Liver (tissue), 3 donors: ENCODE measurements at regions not wholly inside any gene's neighbourhood (a gene's known extent, or its start where the extent isn't known, plus 50 kb on each side); places are given as distances from the start of the nearest gene placed in this dataset.

Experiments used
- CTCF ChIP-seq: fragments of 150-350 bp; IDR thresholded peaks from 2 replicates; pipeline ENCODE4 v1.5.1; 2017; ENCODE audit warnings: improper control_type of control experiment, low read depth, low read length; ENCODE audit not compliant: missing input control
- GABPA ChIP-seq, 2 donors: IDR thresholded peaks in 1 of 2; conservative IDR thresholded peaks in 1 of 2; 2 replicates each; pipeline ENCODE4 v1.6.1; 2016; ENCODE audit warnings: antibody characterized with exemption in 2 of 2, mild to moderate bottlenecking in 1 of 2, moderate library complexity in 1 of 2
- HNF4A ChIP-seq, 2 donors: conservative IDR thresholded peaks; 2 replicates each; pipeline ENCODE4 v1.6.1; 2016; ENCODE audit warnings: antibody characterized with exemption in 2 of 2, mild to moderate bottlenecking in 2 of 2
- JUND ChIP-seq, 2 donors: IDR thresholded peaks; 2 replicates each; pipeline ENCODE4 v1.6.1; 2016; ENCODE audit warnings: antibody characterized with exemption in 2 of 2
- MAX ChIP-seq: IDR thresholded peaks from 2 replicates; pipeline ENCODE4 v1.6.1; 2016; ENCODE audit warnings: antibody characterized with exemption
- RAD21 ChIP-seq, 2 donors: IDR thresholded peaks; 2 replicates each; pipeline ENCODE4 v1.6.1; 2016; ENCODE audit warnings: antibody characterized with exemption in 2 of 2, mild to moderate bottlenecking in 2 of 2
- REST ChIP-seq: IDR thresholded peaks from 2 replicates; pipeline ENCODE4 v1.6.1; 2016; ENCODE audit warnings: antibody characterized with exemption, mild to moderate bottlenecking
- YY1 ChIP-seq: IDR thresholded peaks from 2 replicates; pipeline ENCODE4 v1.6.1; 2016; ENCODE audit warnings: antibody characterized with exemption, mild to moderate bottlenecking
- donor health status: healthy.
- donor health status: healthy.

- no peak for TF ChIP-seq MAX
- no peak for TF ChIP-seq HNF4A (conservative IDR thresholded peaks at IDR 0.05)
- no peak for TF ChIP-seq CTCF
- no peak for TF ChIP-seq REST
- TF ChIP-seq GABPA (IDR thresholded peaks at IDR 0.05 in 1 of 2, conservative IDR thresholded peaks at IDR 0.05 in 1 of 2): no peak
- TF ChIP-seq YY1: no peak
- TF ChIP-seq RAD21 (IDR thresholded peaks at IDR 0.05): no peak
- TF ChIP-seq JUND (IDR thresholded peaks at IDR 0.05): no peak
Observed at GRCh38 chr22:27459999-27460398, 341.6 kb downstream of the MN1 start.
